ENCODE measurements at regions not wholly inside any gene's neighbourhood (a gene's known extent, or its start where the extent isn't known, plus 50 kb on each side); places are given as distances from the start of the nearest gene placed in this dataset.

DNA sequence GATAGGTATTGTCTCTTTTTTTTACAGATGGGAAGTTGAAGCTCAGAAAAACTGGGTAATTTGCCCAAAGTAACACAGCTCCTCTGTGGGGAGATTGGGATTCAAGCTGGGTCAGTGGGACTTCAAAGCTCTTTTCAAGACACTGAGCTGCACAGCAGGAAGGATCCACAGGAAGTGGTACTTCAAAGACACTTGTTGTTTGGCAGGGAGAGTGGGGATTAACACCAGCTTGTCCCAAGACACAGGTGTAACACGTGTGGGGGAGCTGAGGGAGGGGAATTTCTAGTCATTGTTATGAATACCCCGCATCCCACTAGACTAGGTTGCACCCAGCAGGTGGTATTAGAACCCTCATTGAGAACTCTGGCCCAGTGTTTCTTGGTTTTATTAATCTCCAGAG, 116.0 kb downstream of the FOXB1 start:
- H2AFZ ChIP-seq (ENCODE audit: low read length), result no peak overlapping the region

DNA sequence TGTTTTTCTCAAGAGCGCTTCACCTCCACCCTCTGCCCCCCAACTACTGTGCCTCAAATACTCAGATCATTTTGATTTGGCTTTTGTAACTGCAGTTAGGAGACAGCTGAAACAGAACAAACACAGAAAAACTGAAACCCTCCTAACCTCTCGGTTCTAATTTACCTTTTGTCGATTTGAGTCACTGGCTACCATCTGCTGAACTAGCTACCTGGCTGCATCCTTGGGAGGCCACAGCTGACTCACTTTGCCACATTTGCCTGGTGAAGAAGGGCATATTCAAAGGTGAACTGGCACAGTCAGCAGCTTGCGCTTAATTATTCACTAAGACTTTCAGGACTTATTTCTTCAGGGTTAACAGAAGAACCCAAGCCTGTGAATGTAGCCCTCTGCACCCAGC, 117.7 kb downstream of the FOXB1 start:
- TF ChIP-seq, protein P1, sequence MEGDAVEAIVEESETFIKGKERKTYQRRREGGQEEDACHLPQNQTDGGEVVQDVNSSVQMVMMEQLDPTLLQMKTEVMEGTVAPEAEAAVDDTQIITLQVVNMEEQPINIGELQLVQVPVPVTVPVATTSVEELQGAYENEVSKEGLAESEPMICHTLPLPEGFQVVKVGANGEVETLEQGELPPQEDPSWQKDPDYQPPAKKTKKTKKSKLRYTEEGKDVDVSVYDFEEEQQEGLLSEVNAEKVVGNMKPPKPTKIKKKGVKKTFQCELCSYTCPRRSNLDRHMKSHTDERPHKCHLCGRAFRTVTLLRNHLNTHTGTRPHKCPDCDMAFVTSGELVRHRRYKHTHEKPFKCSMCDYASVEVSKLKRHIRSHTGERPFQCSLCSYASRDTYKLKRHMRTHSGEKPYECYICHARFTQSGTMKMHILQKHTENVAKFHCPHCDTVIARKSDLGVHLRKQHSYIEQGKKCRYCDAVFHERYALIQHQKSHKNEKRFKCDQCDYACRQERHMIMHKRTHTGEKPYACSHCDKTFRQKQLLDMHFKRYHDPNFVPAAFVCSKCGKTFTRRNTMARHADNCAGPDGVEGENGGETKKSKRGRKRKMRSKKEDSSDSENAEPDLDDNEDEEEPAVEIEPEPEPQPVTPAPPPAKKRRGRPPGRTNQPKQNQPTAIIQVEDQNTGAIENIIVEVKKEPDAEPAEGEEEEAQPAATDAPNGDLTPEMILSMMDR (conservative IDR thresholded peaks at IDR 0.05; ENCODE audit: low read length), result no peak
- TF ChIP-seq EZH2phosphoT487 (IDR thresholded peaks at IDR 0.05; ENCODE audit: borderline replicate concordance), result no peak
- Histone ChIP-seq H3K9me2 (replicated peaks; ENCODE audit: low read depth, low read length) (no peaks in the 10 kb centered on the region), H3K9ac (ENCODE audit: low read depth, low read length, poor library complexity, severe bottlenecking) (no peak overlapping the region), H3K79me2 (ENCODE audit: insufficient read depth, low read length) (no peaks in the 10 kb centered on the region), H3K36me3 (ENCODE audit: insufficient read depth, low read length) (no peaks in the 10 kb centered on the region), H3F3A (ENCODE audit: low read depth) (no peaks in the 10 kb centered on the region), H3K4me3 (ENCODE audit: low read length, poor library complexity, severe bottlenecking) (no peak overlapping the region), H3K9me3 (ENCODE audit: insufficient read depth, low read depth, low read length) (no peaks in the 10 kb centered on the region), H3K4me1 (ENCODE audit: insufficient read depth, low read length, poor library complexity, severe bottlenecking) (peaks cover 64% of the 10 kb centered on the region), H4K20me1 (ENCODE audit: insufficient read depth, low read length, poor library complexity, severe bottlenecking) (no peaks in the 10 kb centered on the region), H2AFZ (ENCODE audit: low read length) (no peak overlapping the region), H3K4me2 (ENCODE audit: low read depth, low read length, poor library complexity, severe bottlenecking) (no peak overlapping the region), H3K27me3 (ENCODE audit: insufficient read depth, low read length, poor library complexity, severe bottlenecking) (no peaks in the 10 kb centered on the region)

More for the DNA sequence above, 116.0 kb downstream of the FOXB1 start:
- H4K20me1 ChIP-seq (ENCODE audit: insufficient read depth, low read length, poor library complexity, severe bottlenecking), result no peaks in the 10 kb centered on the region
- no peaks in the 10 kb centered on the region for H3K79me2 ChIP-seq (ENCODE audit: insufficient read depth, low read length)
- TF ChIP-seq, protein P1 (conservative IDR thresholded peaks at IDR 0.05; ENCODE audit: low read length), result no peak
- TF ChIP-seq EZH2phosphoT487 (IDR thresholded peaks at IDR 0.05; ENCODE audit: borderline replicate concordance), result no peak
- H3K9ac ChIP-seq (ENCODE audit: low read depth, low read length, poor library complexity, severe bottlenecking), result no peak overlapping the region
- no peaks in the 10 kb centered on the region; the same call in 1 of the 2 replicates for H3F3A ChIP-seq (ENCODE audit: low read depth)
- H3K36me3 ChIP-seq (ENCODE audit: insufficient read depth, low read length), result no peaks in the 10 kb centered on the region
- H3K4me3 ChIP-seq (ENCODE audit: low read length, poor library complexity, severe bottlenecking), result no peak overlapping the region
- no peaks in the 10 kb centered on the region for H3K9me3 ChIP-seq (ENCODE audit: insufficient read depth, low read depth, low read length)
- H3K27me3 ChIP-seq (ENCODE audit: insufficient read depth, low read length, poor library complexity, severe bottlenecking), result no peaks in the 10 kb centered on the region
- no peaks in the 10 kb centered on the region for H3K9me2 ChIP-seq (replicated peaks; ENCODE audit: low read depth, low read length)
- H3K4me1 ChIP-seq (ENCODE audit: insufficient read depth, low read length, poor library complexity, severe bottlenecking), result peaks cover 57% of the 10 kb centered on the region
- H3K4me2 ChIP-seq (ENCODE audit: low read depth, low read length, poor library complexity, severe bottlenecking), result no peak overlapping the region

GRCh38 chr15:60122691-60123090, 118.6 kb downstream of the FOXB1 start:
- TF ChIP-seq, protein P1 (conservative IDR thresholded peaks at IDR 0.05; ENCODE audit: low read length), result no peak
- TF ChIP-seq EZH2phosphoT487 (IDR thresholded peaks at IDR 0.05; ENCODE audit: borderline replicate concordance), result no peak
- Histone ChIP-seq H3K9me3 (ENCODE audit: insufficient read depth, low read depth, low read length) (no peaks in the 10 kb centered on the region), H4K20me1 (ENCODE audit: insufficient read depth, low read length, poor library complexity, severe bottlenecking) (no peaks in the 10 kb centered on the region), H2AFZ (ENCODE audit: low read length) (no peak overlapping the region), H3K36me3 (ENCODE audit: insufficient read depth, low read length) (no peaks in the 10 kb centered on the region), H3K27me3 (ENCODE audit: insufficient read depth, low read length, poor library complexity, severe bottlenecking) (no peaks in the 10 kb centered on the region), H3K79me2 (ENCODE audit: insufficient read depth, low read length) (no peaks in the 10 kb centered on the region), H3K4me3 (ENCODE audit: low read length, poor library complexity, severe bottlenecking) (no peak overlapping the region), H3K4me1 (ENCODE audit: insufficient read depth, low read length, poor library complexity, severe bottlenecking) (peaks cover 65% of the 10 kb centered on the region), H3K4me2 (ENCODE audit: low read depth, low read length, poor library complexity, severe bottlenecking) (no peak overlapping the region), H3F3A (ENCODE audit: low read depth) (no peaks in the 10 kb centered on the region), H3K9me2 (replicated peaks; ENCODE audit: low read depth, low read length) (no peaks in the 10 kb centered on the region), H3K9ac (ENCODE audit: low read depth, low read length, poor library complexity, severe bottlenecking) (no peak overlapping the region)

Data from Loucy (cell line).